ACHN (cell line): ENCODE measurements at regions not wholly inside any gene's neighbourhood (a gene's known extent, or its start where the extent isn't known, plus 50 kb on each side); places are given as distances from the start of the nearest gene placed in this dataset.

Source experiments
- DNase-seq: peaks from one replicate; pipeline ENCODE4 v3.0.0-alpha.2; 2015
- in situ Hi-C: cut with HindIII; loops from 2 replicates; pipeline ENCODE4 v1.10.0; 2017; ENCODE audit warnings: low sequenced_read_pairs, low pct_ligation_motif_present, low pct_unique_long_range_greater_than_20kb

DNA sequence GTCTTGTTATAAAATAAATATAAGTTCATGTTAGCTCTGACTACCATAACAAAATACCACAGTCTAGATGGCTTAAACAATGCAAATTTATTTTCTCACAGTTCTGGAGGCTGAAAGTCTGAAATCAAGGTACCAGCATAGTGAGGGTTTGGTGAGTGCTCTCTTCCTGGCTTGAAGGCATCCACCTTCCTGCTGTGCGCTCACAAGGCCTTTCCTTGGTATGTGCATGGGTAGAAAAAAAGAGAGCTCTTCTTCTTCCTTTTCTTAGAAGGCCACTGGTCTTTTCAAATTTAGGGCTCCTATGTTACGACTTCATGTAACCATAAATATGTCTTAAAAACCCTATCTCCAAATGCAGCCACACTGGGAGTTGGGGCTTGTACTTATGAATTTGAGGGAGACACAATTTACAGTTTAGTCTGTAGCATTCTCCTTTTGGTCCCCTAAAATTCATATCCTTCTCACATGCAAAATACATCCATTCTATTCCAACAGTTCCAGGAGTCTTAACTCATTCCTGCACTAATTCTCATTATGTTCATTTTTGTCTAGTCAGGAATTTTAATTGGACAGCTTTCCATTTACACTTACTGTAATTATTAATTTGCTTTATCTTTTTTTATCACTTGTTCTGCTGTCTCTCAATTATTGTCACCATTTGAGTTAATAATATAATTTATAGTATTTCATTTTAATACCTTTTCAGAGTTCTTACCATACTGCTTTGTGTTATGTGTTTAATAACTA, 381.9 kb upstream of the EPHA7 start:
- no peak for DNase-seq
- in situ Hi-C loops: loop anchor here (25.0 kb wide), 1 partner anchor 261 kb away; no protein-coding TSS in a partner anchor

DNA sequence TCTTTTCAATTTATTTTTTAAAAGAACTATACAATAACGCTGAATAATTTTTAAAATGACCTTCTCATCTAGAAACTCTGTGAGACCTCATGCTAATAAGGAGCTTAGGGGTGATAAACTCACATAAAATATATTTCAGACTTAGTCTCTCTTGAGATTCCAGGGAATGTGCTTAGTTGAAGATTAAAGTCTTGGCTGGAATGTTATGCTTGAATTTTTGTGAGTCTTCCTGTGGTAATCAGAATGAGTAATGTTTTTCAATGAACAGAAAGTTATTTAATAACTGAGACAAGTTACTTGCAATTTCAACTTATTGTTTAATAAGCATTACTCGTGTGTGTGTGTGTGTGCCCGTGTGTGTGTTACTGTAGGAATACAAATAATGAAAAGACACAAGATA, 379.9 kb upstream of the EPHA7 start:
- DNase-seq: peak; percentile 86
- in situ Hi-C loops: no loop called here

- no peak for DNase-seq
- in situ Hi-C loops: no loop called here
Measured at GRCh38 chr6:93794166-93794565, 374.8 kb upstream of the EPHA7 start.

DNA sequence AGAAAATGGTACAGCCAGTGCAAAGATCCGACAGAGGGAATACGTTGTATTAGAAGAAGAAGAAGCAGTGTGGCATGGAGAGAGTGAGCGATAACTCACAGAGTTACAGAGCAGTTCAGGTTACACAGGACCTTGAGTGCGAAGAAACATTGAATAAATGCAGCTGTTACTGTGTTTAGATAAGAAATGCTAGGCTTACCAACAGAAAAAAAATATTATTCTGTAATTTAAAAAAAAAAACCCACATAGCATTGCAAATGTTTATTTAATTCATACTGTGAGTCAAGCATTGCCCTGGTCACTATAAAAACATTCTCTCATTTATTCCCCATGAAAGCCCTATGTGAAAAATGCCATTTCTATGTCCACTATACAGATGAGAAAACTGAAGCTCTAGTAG, 373.4 kb upstream of the EPHA7 start:
- DNase-seq: no peak
- in situ Hi-C loops: no loop called here

- in situ Hi-C loops: no loop called here
Measured at GRCh38 chr6:93790981-93791380, 371.6 kb upstream of the EPHA7 start.

GRCh38 chr6:93789532-93789931, 370.2 kb upstream of the EPHA7 start:
- no peak for DNase-seq
- in situ Hi-C loops: no loop called here

More at GRCh38 chr6:93790981-93791380, 371.6 kb upstream of the EPHA7 start:
- DNase-seq: no peak

DNA sequence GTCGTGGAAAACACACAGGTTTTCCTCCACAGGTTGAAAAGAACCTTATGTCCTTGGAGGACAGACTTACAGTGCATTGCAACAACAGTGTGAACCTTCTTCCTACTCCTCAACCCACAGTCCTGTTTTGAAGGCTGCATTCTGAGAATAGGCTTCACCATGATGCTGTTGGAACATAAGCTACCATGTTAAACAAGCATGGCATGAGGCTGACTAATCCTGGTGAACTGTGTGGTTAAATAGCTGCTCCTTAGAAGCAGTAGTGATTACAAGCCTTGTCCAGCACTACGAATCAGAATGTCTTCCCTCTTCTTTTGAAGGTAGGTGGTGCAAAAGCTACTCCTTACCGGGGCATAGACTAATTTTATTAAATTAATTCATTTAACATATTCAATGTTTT, 368.5 kb upstream of the EPHA7 start:
- DNase-seq: peak; percentile 85
- in situ Hi-C loops: no loop called here

DNA sequence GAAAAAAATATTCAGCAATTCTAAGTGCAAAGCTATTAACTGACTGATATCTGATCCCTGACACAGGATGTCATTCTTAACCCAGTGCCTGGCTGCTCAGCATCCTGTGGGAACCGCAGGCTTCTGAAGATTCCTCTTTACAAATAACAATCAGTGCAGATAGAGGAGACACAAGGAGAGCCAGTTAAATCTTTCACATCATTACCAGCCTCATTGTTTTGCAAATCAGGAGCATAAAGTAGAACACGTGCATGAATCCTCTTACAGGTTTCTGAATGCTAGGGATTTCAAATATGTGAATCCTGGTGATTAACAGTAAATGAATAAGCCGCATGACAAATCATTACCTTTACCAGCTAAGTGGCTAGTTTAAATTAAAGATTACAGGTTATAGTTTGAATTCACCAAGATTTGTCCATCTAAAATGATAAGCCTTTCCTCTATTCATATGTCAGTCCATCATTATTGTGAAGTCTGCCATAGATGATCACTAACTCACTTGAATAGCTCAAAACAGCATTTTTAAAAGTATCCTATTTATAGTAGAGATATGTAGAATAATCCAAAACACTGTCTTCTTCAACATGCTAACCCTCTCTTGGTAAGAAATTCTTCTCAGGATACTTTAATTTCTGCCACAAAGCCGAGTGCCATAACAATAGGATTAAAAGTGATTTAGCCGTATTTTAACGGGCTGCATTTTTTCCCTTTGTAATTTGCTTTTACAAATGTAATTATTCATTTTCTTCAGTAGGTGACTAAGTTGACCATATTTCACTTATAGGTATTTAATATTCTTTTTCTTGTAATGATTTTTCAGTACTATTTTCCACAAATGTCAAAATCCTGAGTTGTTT, 367.3 kb upstream of the EPHA7 start:
- in situ Hi-C loops: no loop called here

GRCh38 chr6:93785694-93786030, 366.3 kb upstream of the EPHA7 start:
- in situ Hi-C loops: no loop called here

More for the DNA sequence above, 367.3 kb upstream of the EPHA7 start:
- DNase-seq: peak; percentile 79

GRCh38 chr6:93784794-93785693, 365.7 kb upstream of the EPHA7 start:
- DNase-seq: peak; percentile 86
- in situ Hi-C loops: no loop called here

More at GRCh38 chr6:93785694-93786030, 366.3 kb upstream of the EPHA7 start:
- no peak for DNase-seq

GRCh38 chr6:93779086-93779841, 359.9 kb upstream of the EPHA7 start:
- peak; percentile 69 for DNase-seq
- in situ Hi-C loops: no loop called here

- in situ Hi-C loops: no loop called here
- DNase-seq: no peak
Measured at GRCh38 chr6:93759190-93759589, 339.8 kb upstream of the EPHA7 start.

DNA sequence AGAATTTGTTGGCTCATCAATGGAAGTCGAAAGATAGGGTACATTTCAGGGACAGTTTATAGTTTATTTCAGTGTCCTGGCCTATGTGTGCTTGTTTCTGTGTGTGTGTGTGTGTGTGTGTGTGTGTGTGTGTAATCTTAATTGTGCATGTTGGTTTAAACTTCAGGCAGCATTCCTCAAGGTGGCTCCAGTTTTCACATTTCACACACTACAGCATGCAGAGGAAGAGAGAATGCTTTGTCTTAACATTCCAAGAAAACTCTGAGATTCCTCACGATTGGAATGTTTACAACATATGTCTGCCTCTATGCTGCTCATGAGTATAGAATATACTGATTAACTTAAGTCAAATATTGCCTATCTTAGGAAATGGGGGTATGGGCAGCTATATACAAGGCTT, 332.6 kb upstream of the EPHA7 start:
- DNase-seq: no peak
- in situ Hi-C loops: no loop called here

- DNase-seq: no peak
- in situ Hi-C loops: no loop called here
Measured at GRCh38 chr6:93749930-93750329, 330.6 kb upstream of the EPHA7 start.

GRCh38 chr6:93749191-93749590, 329.8 kb upstream of the EPHA7 start:
- DNase-seq: no peak
- in situ Hi-C loops: no loop called here

DNA sequence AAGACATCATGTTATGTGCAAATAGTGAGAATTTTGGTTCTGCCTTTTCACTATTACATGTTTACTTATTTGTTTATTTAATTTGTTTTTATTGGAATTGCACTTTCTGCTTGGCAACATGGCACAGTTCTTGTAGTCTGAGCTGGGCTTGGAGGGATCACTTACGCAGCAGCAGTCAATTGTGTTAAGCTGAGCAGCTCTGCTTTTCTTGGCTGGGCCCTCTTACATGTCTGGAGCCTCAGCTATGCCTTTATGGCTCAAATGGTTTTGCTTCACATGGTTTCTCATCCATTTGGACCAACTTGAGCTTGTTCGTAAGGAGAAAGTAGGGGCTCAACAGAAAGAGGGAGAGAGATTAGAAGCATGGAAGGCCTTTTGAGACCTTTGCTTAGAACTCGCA, 327.5 kb upstream of the EPHA7 start:
- no peak for DNase-seq
- in situ Hi-C loops: no loop called here

DNA sequence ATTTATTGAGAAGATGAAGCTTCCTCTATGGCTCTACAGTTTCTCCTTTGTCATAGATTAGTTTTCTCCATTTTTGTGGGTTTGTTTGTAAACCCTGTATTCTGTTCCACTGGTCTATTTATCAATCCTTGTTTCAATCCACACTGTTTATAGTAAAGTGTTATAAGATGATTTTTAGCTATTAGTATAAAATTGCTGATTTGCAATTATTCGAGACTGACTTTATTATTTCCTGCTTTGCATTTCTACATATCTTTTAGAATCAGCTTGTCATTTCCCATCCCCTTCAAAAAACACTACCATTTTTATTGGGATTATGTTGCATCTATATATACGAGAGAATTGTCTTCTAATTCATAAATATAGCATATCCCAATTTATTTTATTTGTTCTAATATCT, 325.9 kb upstream of the EPHA7 start:
- no peak for DNase-seq

GRCh38 chr6:93735099-93735498, 315.7 kb upstream of the EPHA7 start:
- in situ Hi-C loops: no loop called here
- DNase-seq: no peak

More for the DNA sequence above, 325.9 kb upstream of the EPHA7 start:
- in situ Hi-C loops: no loop called here
